ENCODE measurements at regions not wholly inside any gene's neighbourhood (a gene's known extent, or its start where the extent isn't known, plus 50 kb on each side); places are given as distances from the start of the nearest gene placed in this dataset.

GRCh38 chr12:132432126-132432705, 57.7 kb upstream of the FBRSL1 start:
- ChIA-PET CTCF (no interaction called here), POLR2A (no interaction called here)
- Histone ChIP-seq H3K27me3 (ENCODE audit: control insufficient read depth, insufficient read depth, low read length) (peaks cover 50% of the 10 kb centered on the region), H3K9me3 (ENCODE audit: control insufficient read depth, insufficient read depth, low read length) (no peaks in the 10 kb centered on the region; the same call in 1 of the 2 replicates), H3K27ac (ENCODE audit: low read depth, low read length) (no peak overlapping the region), H3K4me3 (ENCODE audit: low read depth, low read length) (no peak overlapping the region)
- TF ChIP-seq, protein P1, sequence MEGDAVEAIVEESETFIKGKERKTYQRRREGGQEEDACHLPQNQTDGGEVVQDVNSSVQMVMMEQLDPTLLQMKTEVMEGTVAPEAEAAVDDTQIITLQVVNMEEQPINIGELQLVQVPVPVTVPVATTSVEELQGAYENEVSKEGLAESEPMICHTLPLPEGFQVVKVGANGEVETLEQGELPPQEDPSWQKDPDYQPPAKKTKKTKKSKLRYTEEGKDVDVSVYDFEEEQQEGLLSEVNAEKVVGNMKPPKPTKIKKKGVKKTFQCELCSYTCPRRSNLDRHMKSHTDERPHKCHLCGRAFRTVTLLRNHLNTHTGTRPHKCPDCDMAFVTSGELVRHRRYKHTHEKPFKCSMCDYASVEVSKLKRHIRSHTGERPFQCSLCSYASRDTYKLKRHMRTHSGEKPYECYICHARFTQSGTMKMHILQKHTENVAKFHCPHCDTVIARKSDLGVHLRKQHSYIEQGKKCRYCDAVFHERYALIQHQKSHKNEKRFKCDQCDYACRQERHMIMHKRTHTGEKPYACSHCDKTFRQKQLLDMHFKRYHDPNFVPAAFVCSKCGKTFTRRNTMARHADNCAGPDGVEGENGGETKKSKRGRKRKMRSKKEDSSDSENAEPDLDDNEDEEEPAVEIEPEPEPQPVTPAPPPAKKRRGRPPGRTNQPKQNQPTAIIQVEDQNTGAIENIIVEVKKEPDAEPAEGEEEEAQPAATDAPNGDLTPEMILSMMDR (IDR thresholded peaks at IDR 0.05; ENCODE audit: low read depth, low read length): no peak
- no peak for DNase-seq (ENCODE audit: low read depth, low spot score)

DNA sequence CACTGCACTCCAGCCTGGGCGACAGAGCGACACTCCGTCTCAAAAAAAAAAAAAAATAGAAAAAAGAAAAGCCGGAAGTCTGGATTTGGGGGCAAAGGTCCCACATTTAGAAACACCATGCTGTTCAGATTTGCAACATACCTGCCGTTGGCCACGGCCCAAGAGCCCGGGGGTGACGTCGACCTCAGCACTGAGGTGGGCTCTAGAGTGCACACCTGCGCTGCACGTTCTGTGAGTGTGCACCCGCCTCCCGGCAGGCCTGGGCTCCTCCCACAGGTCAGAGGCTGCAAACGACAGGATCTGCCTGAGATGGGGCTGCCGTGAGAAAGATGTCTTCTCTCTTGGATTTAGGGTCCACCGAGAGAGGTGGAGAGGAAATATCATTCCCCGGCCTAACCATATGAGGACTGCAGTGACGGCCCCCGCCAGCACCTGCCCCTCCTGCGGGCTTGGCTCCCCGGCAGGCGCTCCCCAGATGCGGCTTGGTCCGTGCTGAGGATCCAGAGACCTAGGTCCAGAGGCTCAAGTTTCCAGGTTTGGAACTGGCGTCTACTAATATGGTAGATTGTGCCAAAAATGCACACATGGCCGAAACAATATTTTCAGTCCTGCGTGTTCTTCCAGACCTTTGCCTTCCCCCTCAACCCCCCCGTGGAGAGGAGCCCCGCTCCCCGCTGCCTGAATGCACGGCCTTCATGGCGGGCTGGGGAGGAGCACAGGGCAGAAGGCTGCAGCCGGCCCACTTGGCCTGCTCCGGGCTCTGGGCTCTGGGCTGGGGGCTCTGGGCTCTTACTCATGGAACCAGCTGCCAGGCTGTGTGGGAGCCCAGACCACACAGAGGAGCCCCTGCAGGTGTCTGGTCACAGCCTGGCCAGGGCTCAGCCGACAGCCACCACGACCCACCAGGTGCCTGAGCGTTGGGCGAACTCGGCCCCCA, 58.8 kb upstream of the FBRSL1 start:
- Histone ChIP-seq H3K9me3 (ENCODE audit: control insufficient read depth, insufficient read depth, low read length) (peaks cover 5% of the 10 kb centered on the region; the same call in 1 of the 2 replicates), H3K27me3 (ENCODE audit: control insufficient read depth, insufficient read depth, low read length) (peaks cover 41% of the 10 kb centered on the region), H3K27ac (ENCODE audit: low read depth, low read length) (no peak overlapping the region), H3K4me3 (ENCODE audit: low read depth, low read length) (no peak overlapping the region)
- DNase-seq (ENCODE audit: low read depth, low spot score): no peak
- TF ChIP-seq, protein P1 (IDR thresholded peaks at IDR 0.05; ENCODE audit: low read depth, low read length): no peak
- CTCF ChIA-PET: interaction anchor here (0.7 kb wide), 1 partner anchor 38 kb away, joined by 3 read pairs; no protein-coding TSS in a partner anchor
- POLR2A ChIA-PET: no interaction called here

- CTCF ChIA-PET: interaction anchor here (0.7 kb wide), 1 partner anchor 37 kb away, joined by 3 read pairs; no protein-coding TSS in a partner anchor
- Histone ChIP-seq H3K27me3 (ENCODE audit: control insufficient read depth, insufficient read depth, low read length) (peaks cover 38% of the 10 kb centered on the region), H3K27ac (ENCODE audit: low read depth, low read length) (no peak overlapping the region), H3K4me3 (ENCODE audit: low read depth, low read length) (no peak overlapping the region), H3K9me3 (ENCODE audit: control insufficient read depth, insufficient read depth, low read length) (peaks cover 10% of the 10 kb centered on the region)
- TF ChIP-seq, protein P1 (IDR thresholded peaks at IDR 0.05; ENCODE audit: low read depth, low read length): no peak
- DNase-seq (ENCODE audit: low read depth, low spot score): no peak
- POLR2A ChIA-PET: no interaction called here
These were observed 59.9 kb upstream of the FBRSL1 start for GRCh38 chr12:132429946-132430643.

DNA sequence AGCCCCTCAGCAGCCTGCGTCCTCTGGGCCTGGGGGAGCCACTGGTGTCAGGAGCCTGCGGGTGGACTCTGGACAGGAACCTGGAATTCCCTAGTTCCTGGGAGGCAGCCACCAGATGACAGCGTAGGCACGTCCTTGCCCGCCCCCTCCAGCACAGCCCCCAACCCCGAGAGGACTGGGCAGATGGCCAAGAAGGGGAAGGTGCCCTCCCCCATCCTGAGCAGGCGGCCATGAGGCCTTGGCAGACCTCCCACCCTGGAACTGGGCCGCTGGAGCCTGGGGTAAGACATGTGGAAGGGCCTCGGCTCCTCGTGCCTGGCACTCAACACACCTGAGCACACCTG, 60.4 kb upstream of the FBRSL1 start:
- no peak for DNase-seq (ENCODE audit: low read depth, low spot score)
- Histone ChIP-seq H3K27me3 (ENCODE audit: control insufficient read depth, insufficient read depth, low read length) (peaks cover 38% of the 10 kb centered on the region), H3K9me3 (ENCODE audit: control insufficient read depth, insufficient read depth, low read length) (peaks cover 15% of the 10 kb centered on the region), H3K4me3 (ENCODE audit: low read depth, low read length) (no peak overlapping the region), H3K27ac (ENCODE audit: low read depth, low read length) (no peak overlapping the region)
- POLR2A ChIA-PET: no interaction called here
- TF ChIP-seq, protein P1 (IDR thresholded peaks at IDR 0.05; ENCODE audit: low read depth, low read length): no peak
- CTCF ChIA-PET: no interaction called here

Data from AG04450 (cell line).